ENCODE measurements at regions not wholly inside any gene's neighbourhood (a gene's known extent, or its start where the extent isn't known, plus 50 kb on each side); places are given as distances from the start of the nearest gene placed in this dataset.

DNA sequence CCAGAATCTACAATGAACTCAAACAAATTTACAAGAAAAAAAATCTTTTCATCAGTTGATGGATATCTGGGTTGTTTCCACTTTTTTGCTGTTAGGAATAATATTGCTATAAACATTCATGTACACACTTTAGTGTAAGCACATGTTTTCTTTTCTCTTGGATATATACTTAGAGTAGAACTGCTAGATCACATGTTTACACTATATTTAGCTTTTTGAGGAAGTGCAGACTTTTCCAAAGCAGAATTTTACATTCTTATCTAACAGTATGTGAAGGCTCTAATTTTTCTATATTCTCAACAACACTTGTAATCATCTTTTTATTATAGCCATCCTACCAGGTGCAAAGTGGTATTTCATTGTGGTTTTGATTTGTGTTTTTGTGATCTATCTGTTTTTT is 103.6 kb upstream of the RMP24 start:
- TF ChIP-seq POLR2A (IDR thresholded peaks at IDR 0.05; ENCODE audit: low read length) (no peak), RFX5 (IDR thresholded peaks at IDR 0.05) (no peak), ZFP36 (IDR thresholded peaks at IDR 0.05; ENCODE audit: borderline replicate concordance, partially characterized antibody) (no peak), CEBPB (IDR thresholded peaks at IDR 0.05) (no peak), HDAC2 (IDR thresholded peaks at IDR 0.05) (no peak)
- TF ChIP-seq, protein P1, sequence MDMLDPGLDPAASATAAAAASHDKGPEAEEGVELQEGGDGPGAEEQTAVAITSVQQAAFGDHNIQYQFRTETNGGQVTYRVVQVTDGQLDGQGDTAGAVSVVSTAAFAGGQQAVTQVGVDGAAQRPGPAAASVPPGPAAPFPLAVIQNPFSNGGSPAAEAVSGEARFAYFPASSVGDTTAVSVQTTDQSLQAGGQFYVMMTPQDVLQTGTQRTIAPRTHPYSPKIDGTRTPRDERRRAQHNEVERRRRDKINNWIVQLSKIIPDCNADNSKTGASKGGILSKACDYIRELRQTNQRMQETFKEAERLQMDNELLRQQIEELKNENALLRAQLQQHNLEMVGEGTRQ (IDR thresholded peaks at IDR 0.05) = no peak
